ENCODE measurements at regions not wholly inside any gene's neighbourhood (a gene's known extent, or its start where the extent isn't known, plus 50 kb on each side); places are given as distances from the start of the nearest gene placed in this dataset.

- no peak for DNase-seq (ENCODE audit: low read depth)
- TF ChIP-seq POLR2A (IDR thresholded peaks at IDR 0.05; ENCODE audit: extremely low read depth, insufficient read length) = no peak
- TF ChIP-seq CTCF (IDR thresholded peaks at IDR 0.05; ENCODE audit: low read depth, low read length) = no peak
- no peak for TF ChIP-seq MYC (IDR thresholded peaks at IDR 0.05; ENCODE audit: low read depth, low read length)
- TF ChIP-seq, protein P1, sequence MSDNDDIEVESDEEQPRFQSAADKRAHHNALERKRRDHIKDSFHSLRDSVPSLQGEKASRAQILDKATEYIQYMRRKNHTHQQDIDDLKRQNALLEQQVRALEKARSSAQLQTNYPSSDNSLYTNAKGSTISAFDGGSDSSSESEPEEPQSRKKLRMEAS (IDR thresholded peaks at IDR 0.05; ENCODE audit: low read depth, low read length) = no peak
- no peak overlapping the region for H3K4me3 ChIP-seq (ENCODE audit: low read depth, low read length)
Observed at GRCh38 chr3:117619805-117620204, 910.2 kb downstream of the TUSC7 start.

DNA sequence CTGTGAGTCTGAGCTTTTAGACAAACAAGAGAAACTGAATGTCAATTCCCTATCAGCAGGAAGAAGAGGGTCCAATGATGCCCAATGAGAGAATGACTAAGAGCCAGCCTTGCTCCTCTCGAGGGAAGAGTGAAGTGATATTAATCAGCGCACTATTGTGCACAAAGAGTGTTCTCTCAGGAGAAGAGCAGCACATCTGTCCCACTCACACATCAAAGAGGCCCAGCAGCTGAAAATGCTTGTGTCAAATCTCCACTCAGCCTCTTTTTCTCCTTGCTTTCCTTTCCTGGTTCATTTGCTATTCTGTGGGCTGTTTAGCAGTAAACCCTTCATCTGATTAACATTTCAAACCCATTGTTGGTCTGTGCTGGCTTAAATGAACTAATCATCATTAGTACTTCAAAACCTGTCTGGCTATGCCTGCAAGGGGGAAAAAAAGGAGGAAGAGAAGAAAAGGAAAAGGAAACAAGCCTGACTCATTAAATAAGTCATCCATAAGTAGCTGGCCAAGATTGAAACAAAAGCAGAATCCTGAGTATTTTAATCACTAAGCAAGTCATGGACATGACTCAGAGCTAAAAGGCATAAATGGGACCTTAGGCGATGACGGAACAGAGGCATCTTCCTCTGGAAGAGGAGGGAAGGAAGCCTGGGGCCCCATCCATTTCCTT is 912.7 kb downstream of the TUSC7 start:
- TF ChIP-seq, protein P1 (IDR thresholded peaks at IDR 0.05; ENCODE audit: low read depth, low read length) = no peak
- TF ChIP-seq MYC (IDR thresholded peaks at IDR 0.05; ENCODE audit: low read depth, low read length) = no peak
- TF ChIP-seq CTCF (IDR thresholded peaks at IDR 0.05; ENCODE audit: low read depth, low read length) = no peak
- TF ChIP-seq POLR2A (IDR thresholded peaks at IDR 0.05; ENCODE audit: extremely low read depth, insufficient read length) = no peak
- DNase-seq (ENCODE audit: low read depth) = no peak
- no peak overlapping the region for H3K4me3 ChIP-seq (ENCODE audit: low read depth, low read length)

DNA sequence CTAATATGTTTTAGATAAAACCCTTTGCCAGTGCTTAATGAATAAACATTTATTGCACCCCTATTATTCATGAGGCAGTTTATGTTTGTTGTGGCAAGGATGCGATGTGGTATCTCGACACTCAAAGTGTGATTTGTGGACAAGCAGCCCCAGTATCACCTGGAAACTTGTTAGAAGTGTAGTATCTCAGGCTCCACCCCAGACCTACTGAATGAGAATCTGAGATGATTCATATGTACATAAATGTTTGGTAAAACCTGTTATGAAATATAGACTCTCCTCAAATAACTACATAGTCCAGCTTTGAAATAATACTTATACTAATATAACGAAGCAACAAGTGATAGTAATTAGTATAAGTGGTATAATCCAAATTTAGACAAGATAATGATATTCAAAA is 914.8 kb downstream of the TUSC7 start:
- DNase-seq (ENCODE audit: low read depth) = no peak
- TF ChIP-seq, protein P1 (IDR thresholded peaks at IDR 0.05; ENCODE audit: low read depth, low read length) = no peak
- TF ChIP-seq MYC (IDR thresholded peaks at IDR 0.05; ENCODE audit: low read depth, low read length) = no peak
- TF ChIP-seq POLR2A (IDR thresholded peaks at IDR 0.05; ENCODE audit: extremely low read depth, insufficient read length) = no peak
- no peak for TF ChIP-seq CTCF (IDR thresholded peaks at IDR 0.05; ENCODE audit: low read depth, low read length)
- H3K4me3 ChIP-seq (ENCODE audit: low read depth, low read length) = no peak overlapping the region

DNA sequence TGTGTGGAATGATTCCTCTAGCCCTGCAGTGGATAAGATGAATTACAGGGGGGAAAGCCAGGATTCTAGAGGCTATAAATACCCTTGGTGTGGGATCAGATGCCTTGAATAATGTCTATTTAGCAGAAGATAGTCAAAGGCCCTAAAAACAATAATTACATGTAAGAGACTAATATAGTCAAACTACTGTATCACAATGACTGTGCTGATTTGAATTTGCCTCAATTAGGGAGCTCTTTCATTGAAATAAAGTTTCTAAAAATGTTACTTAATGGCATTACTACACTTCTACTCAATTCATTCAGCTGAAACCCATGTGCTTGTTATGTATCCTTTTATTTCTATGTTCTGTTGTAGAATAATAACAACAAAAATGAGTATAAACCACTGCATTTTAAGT is 915.6 kb downstream of the TUSC7 start:
- H3K4me3 ChIP-seq (ENCODE audit: low read depth, low read length) = no peak overlapping the region
- no peak for DNase-seq (ENCODE audit: low read depth)
- no peak for TF ChIP-seq CTCF (IDR thresholded peaks at IDR 0.05; ENCODE audit: low read depth, low read length)
- TF ChIP-seq POLR2A (IDR thresholded peaks at IDR 0.05; ENCODE audit: extremely low read depth, insufficient read length) = no peak
- TF ChIP-seq MYC (IDR thresholded peaks at IDR 0.05; ENCODE audit: low read depth, low read length) = no peak
- TF ChIP-seq, protein P1 (IDR thresholded peaks at IDR 0.05; ENCODE audit: low read depth, low read length) = no peak

DNA sequence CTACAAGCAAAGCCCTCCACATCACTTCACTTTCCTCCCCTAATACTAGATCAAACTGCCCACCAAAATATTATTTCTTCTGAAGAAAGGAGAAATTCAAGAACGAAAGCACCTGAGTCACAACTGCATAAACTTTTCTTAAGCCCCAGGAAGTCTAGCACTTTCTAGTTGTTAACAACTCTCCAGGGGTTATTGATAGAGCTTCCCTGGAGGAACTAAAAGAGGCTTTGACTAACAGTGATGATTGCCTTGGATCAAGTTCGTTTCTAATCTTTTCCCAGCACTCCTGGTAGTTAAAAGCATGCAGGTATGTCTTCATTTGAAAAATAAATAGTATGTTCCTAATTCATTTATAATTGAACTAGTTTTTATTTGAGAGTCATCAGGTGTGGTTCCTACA is 917.0 kb downstream of the TUSC7 start:
- H3K4me3 ChIP-seq (ENCODE audit: low read depth, low read length) = no peak overlapping the region
- no peak for DNase-seq (ENCODE audit: low read depth)
- TF ChIP-seq POLR2A (IDR thresholded peaks at IDR 0.05; ENCODE audit: extremely low read depth, insufficient read length) (no peak), MYC (IDR thresholded peaks at IDR 0.05; ENCODE audit: low read depth, low read length) (no peak), CTCF (IDR thresholded peaks at IDR 0.05; ENCODE audit: low read depth, low read length) (no peak)
- TF ChIP-seq, protein P1 (IDR thresholded peaks at IDR 0.05; ENCODE audit: low read depth, low read length) = no peak
